ENCODE measurements at regions not wholly inside any gene's neighbourhood (a gene's known extent, or its start where the extent isn't known, plus 50 kb on each side); places are given as distances from the start of the nearest gene placed in this dataset.

DNA sequence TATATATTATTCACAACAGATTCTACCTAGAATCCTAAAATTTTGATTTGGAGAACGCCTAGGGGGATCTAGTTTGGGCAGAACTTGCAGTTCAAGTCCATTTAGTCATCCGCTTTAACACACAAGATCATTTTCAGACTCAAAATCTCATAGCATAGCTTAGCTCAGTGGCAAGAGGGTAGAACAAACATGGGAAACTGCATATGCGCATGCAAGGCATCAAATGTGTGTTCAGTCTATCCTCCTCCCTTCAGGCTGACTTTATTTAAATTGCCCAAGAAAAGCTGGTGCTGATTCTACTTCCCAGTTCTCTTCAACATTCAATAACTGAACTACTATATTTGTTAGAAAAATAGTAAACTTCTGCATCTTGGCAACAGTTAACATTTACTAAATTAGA is 79.6 kb upstream of the NRXN1 start:
- H2AFZ ChIP-seq (ENCODE audit: low read depth, low read length, severe bottlenecking) = no peak overlapping the region

GRCh38 chr2:51108794-51109193 is 76.9 kb upstream of the NRXN1 start:
- no peaks in the 10 kb centered on the region for H3K36me3 ChIP-seq (ENCODE audit: low read length)
- H3K9me2 ChIP-seq (replicated peaks; ENCODE audit: insufficient read depth, low read length) = no peaks in the 10 kb centered on the region
- H3F3A ChIP-seq (ENCODE audit: insufficient read depth) = no peaks in the 10 kb centered on the region
- H4K20me1 ChIP-seq (ENCODE audit: low read depth, low read length) = no peaks in the 10 kb centered on the region
- H3K27ac ChIP-seq (ENCODE audit: low read depth, low read length) = no peak overlapping the region
- no peak overlapping the region for H3K4me3 ChIP-seq (ENCODE audit: insufficient read depth, low read length, poor library complexity, severe bottlenecking)
- no peaks in the 10 kb centered on the region for H3K79me2 ChIP-seq (ENCODE audit: insufficient read depth, low read length)
- TF ChIP-seq EZH2phosphoT487 (conservative IDR thresholded peaks at IDR 0.05; ENCODE audit: low read length) = no peak
- TF ChIP-seq, protein P1, sequence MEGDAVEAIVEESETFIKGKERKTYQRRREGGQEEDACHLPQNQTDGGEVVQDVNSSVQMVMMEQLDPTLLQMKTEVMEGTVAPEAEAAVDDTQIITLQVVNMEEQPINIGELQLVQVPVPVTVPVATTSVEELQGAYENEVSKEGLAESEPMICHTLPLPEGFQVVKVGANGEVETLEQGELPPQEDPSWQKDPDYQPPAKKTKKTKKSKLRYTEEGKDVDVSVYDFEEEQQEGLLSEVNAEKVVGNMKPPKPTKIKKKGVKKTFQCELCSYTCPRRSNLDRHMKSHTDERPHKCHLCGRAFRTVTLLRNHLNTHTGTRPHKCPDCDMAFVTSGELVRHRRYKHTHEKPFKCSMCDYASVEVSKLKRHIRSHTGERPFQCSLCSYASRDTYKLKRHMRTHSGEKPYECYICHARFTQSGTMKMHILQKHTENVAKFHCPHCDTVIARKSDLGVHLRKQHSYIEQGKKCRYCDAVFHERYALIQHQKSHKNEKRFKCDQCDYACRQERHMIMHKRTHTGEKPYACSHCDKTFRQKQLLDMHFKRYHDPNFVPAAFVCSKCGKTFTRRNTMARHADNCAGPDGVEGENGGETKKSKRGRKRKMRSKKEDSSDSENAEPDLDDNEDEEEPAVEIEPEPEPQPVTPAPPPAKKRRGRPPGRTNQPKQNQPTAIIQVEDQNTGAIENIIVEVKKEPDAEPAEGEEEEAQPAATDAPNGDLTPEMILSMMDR (IDR thresholded peaks at IDR 0.05; ENCODE audit: insufficient read depth, low read length, poor library complexity, severe bottlenecking) = no peak
- H3K27me3 ChIP-seq (ENCODE audit: low read length) = no peaks in the 10 kb centered on the region
- no peaks in the 10 kb centered on the region for H3K9me3 ChIP-seq (ENCODE audit: insufficient read depth, low read length)
- H2AFZ ChIP-seq (ENCODE audit: low read depth, low read length, severe bottlenecking) = no peak overlapping the region
- H3K9ac ChIP-seq (ENCODE audit: low read length) = no peak overlapping the region
- H3K4me2 ChIP-seq (ENCODE audit: low read depth, low read length, poor library complexity, severe bottlenecking) = no peak overlapping the region

More for the DNA sequence above, 79.6 kb upstream of the NRXN1 start:
- Histone ChIP-seq H3K79me2 (ENCODE audit: insufficient read depth, low read length) (no peaks in the 10 kb centered on the region), H3K36me3 (ENCODE audit: low read length) (no peaks in the 10 kb centered on the region), H3F3A (ENCODE audit: insufficient read depth) (no peaks in the 10 kb centered on the region), H3K4me3 (ENCODE audit: insufficient read depth, low read length, poor library complexity, severe bottlenecking) (no peak overlapping the region), H3K4me2 (ENCODE audit: low read depth, low read length, poor library complexity, severe bottlenecking) (no peak overlapping the region), H4K20me1 (ENCODE audit: low read depth, low read length) (no peaks in the 10 kb centered on the region), H3K9me3 (ENCODE audit: insufficient read depth, low read length) (no peaks in the 10 kb centered on the region), H3K9me2 (replicated peaks; ENCODE audit: insufficient read depth, low read length) (no peaks in the 10 kb centered on the region), H3K9ac (ENCODE audit: low read length) (no peak overlapping the region), H3K27me3 (ENCODE audit: low read length) (no peaks in the 10 kb centered on the region), H3K27ac (ENCODE audit: low read depth, low read length) (no peak overlapping the region)
- TF ChIP-seq, protein P1 (IDR thresholded peaks at IDR 0.05; ENCODE audit: insufficient read depth, low read length, poor library complexity, severe bottlenecking) = no peak
- no peak for TF ChIP-seq EZH2phosphoT487 (conservative IDR thresholded peaks at IDR 0.05; ENCODE audit: low read length)

DNA sequence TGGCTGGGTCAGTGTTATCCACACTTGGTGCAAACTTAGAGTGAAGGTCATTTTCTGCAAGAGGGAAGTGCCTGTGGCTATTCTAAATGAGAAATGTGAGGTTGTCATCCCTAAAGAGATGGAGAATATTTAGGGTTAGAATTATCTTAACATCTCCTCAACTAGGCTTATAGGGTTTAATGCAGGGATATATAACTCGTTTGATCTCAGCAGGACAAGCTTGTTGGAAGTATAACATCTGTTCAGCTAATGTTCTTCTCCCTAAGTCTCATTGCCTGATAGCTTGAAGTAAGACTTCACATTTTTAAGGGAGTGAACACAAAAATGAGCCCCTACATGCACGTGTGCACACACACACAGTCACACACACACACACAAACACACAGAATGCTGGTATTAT is 75.9 kb upstream of the NRXN1 start:
- Histone ChIP-seq H3K9ac (ENCODE audit: low read length) (no peak overlapping the region), H3K9me2 (replicated peaks; ENCODE audit: insufficient read depth, low read length) (no peaks in the 10 kb centered on the region), H3K27me3 (ENCODE audit: low read length) (no peaks in the 10 kb centered on the region), H4K20me1 (ENCODE audit: low read depth, low read length) (no peaks in the 10 kb centered on the region), H3K36me3 (ENCODE audit: low read length) (no peaks in the 10 kb centered on the region), H3K27ac (ENCODE audit: low read depth, low read length) (no peak overlapping the region), H3K4me3 (ENCODE audit: insufficient read depth, low read length, poor library complexity, severe bottlenecking) (no peak overlapping the region), H2AFZ (ENCODE audit: low read depth, low read length, severe bottlenecking) (no peak overlapping the region), H3K4me2 (ENCODE audit: low read depth, low read length, poor library complexity, severe bottlenecking) (no peak overlapping the region), H3K79me2 (ENCODE audit: insufficient read depth, low read length) (no peaks in the 10 kb centered on the region), H3F3A (ENCODE audit: insufficient read depth) (no peaks in the 10 kb centered on the region), H3K9me3 (ENCODE audit: insufficient read depth, low read length) (no peaks in the 10 kb centered on the region)
- TF ChIP-seq, protein P1 (IDR thresholded peaks at IDR 0.05; ENCODE audit: insufficient read depth, low read length, poor library complexity, severe bottlenecking) = no peak
- no peak for TF ChIP-seq EZH2phosphoT487 (conservative IDR thresholded peaks at IDR 0.05; ENCODE audit: low read length)

Data from SU-DHL-6 (cell line).